CD4-positive, alpha-beta T cell treated with Interferon gamma for 1 hour (primary cell): ENCODE measurements at regions not wholly inside any gene's neighbourhood (a gene's known extent, or its start where the extent isn't known, plus 50 kb on each side); places are given as distances from the start of the nearest gene placed in this dataset.
A peak's percentile ranks its signal among the peaks of the same experiment; 100 is the strongest.

ENCODE experiments used
- DNase-seq: peaks from one replicate; pipeline ENCODE4 v3.0.0-alpha.2; 2020

GRCh38 chr5:173691931-173692330 lies 75.5 kb upstream of the BOD1 start:
- no peak for DNase-seq

GRCh38 chr5:173693670-173694069 lies 77.2 kb upstream of the BOD1 start:
- DNase-seq: no peak

GRCh38 chr5:173696216-173696615 lies 79.8 kb upstream of the BOD1 start:
- DNase-seq: no peak

GRCh38 chr5:173697931-173698579 lies 81.6 kb upstream of the BOD1 start:
- DNase-seq: no peak

- DNase-seq: no peak
These were observed 83.5 kb upstream of the BOD1 start for GRCh38 chr5:173699966-173700365.

- DNase-seq: no peak
These were observed 87.0 kb upstream of the BOD1 start for GRCh38 chr5:173703466-173703865.

GRCh38 chr5:173704615-173705511 lies 88.4 kb upstream of the BOD1 start:
- no peak for DNase-seq

GRCh38 chr5:173705512-173706044 lies 89.1 kb upstream of the BOD1 start:
- DNase-seq: no peak

GRCh38 chr5:173706700-173707099 lies 90.2 kb upstream of the BOD1 start:
- no peak for DNase-seq

GRCh38 chr5:173707392-173707791 lies 90.9 kb upstream of the BOD1 start:
- DNase-seq: peak; percentile 30

- no peak for DNase-seq
These were observed 92.7 kb upstream of the BOD1 start for GRCh38 chr5:173709145-173709544.

GRCh38 chr5:173709761-173710160 lies 93.3 kb upstream of the BOD1 start:
- DNase-seq: no peak

- DNase-seq: no peak
These were observed 94.1 kb upstream of the BOD1 start for GRCh38 chr5:173710528-173710927.

GRCh38 chr5:173711466-173711865 lies 95.0 kb upstream of the BOD1 start:
- DNase-seq: no peak

- no peak for DNase-seq
These were observed 96.2 kb upstream of the BOD1 start for GRCh38 chr5:173712609-173713175.

GRCh38 chr5:173714551-173715428 lies 98.3 kb upstream of the BOD1 start:
- DNase-seq: no peak

- DNase-seq: no peak
These were observed 99.2 kb upstream of the BOD1 start for GRCh38 chr5:173715607-173716006.

GRCh38 chr5:173716058-173716682 lies 99.7 kb upstream of the BOD1 start:
- DNase-seq: no peak

GRCh38 chr5:173717959-173718358 lies 101.5 kb upstream of the BOD1 start:
- DNase-seq: no peak

GRCh38 chr5:173718469-173718868 lies 102.0 kb upstream of the BOD1 start:
- no peak for DNase-seq

- DNase-seq: no peak
These were observed 103.3 kb upstream of the BOD1 start for GRCh38 chr5:173719731-173720082.

GRCh38 chr5:173720286-173720952 lies 104.0 kb upstream of the BOD1 start:
- no peak for DNase-seq
